OCI-LY7 (cell line): ENCODE measurements at regions not wholly inside any gene's neighbourhood (a gene's known extent, or its start where the extent isn't known, plus 50 kb on each side); places are given as distances from the start of the nearest gene placed in this dataset.

Experiments
- CTCF ChIP-seq: fragments of 200-600 bp; sonication (generic); conservative IDR thresholded peaks from 2 replicates; pipeline ENCODE4 v1.5.1; 2014; ENCODE audit warnings: mild to moderate bottlenecking, antibody characterized with exemption, low read length, moderate library complexity, mixed read lengths
- EZH2phosphoT487 ChIP-seq: fragments of 200-600 bp; sonication (generic); IDR thresholded peaks from 2 replicates; pipeline ENCODE4 v1.6.1; 2018; ENCODE audit warnings: low read depth, borderline replicate concordance, mild to moderate bottlenecking, mixed run types, antibody characterized with exemption, low read length, moderate library complexity, mixed read lengths

GRCh38 chr3:180548050-180548449 lies 53.9 kb upstream of the TTC14 start:
- TF ChIP-seq CTCF (no peak), EZH2phosphoT487 (no peak)
